HG03135 (cell line): ENCODE measurements at regions not wholly inside any gene's neighbourhood (a gene's known extent, or its start where the extent isn't known, plus 50 kb on each side); places are given as distances from the start of the nearest gene placed in this dataset.
"Not testable (repeated sequence)": the region's sequence is repeated elsewhere in the genome, so short reads cannot be mapped to it uniquely, and the experiment has no call there.

Source experiments
- ATAC-seq: cut with Tn5 transposase; IDR thresholded peaks from one replicate; pipeline ENCODE4 v1.9.1; 2021; ENCODE audit warnings: mild to moderate bottlenecking, moderate library complexity; ENCODE audit not compliant: unreplicated experiment

DNA sequence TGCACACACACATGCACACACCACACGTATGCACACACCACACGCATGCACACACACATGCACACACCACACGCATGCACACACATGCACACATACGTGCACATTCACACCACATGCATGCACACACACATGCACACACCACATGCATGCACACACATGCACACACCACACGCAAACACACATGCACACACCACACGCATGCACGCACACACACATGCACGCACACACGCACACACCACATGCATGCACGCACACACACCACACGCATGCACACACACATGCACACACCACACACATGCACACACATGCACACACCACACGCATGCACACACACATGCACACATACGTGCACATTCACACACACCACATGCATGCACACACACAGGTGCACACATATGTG, 169.8 kb upstream of the SALL3 start:
- no peak for ATAC-seq

GRCh38 chr18:78810706-78811105, 168.9 kb upstream of the SALL3 start:
- no peak for ATAC-seq

GRCh38 chr18:78812067-78812466, 167.6 kb upstream of the SALL3 start:
- no peak for ATAC-seq

DNA sequence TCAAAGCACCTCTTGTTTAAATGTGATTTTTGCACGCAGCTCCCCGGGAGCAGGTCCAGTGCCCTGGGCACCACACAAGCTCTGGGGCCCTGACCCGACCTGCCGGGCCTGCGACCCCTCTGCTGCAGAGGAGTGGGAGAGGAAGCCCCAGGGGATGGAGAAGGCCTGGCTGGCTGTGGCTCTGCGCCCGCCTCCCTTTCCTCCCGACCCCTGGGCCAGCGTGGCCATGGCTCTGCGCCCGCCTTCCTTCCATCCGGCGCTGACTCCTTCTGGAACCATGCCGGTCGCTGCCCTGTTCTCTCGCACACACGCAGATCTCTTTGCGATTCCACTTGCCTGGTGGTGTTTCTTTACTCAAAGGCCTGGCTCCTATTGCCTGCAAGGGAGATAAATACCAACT, 166.5 kb upstream of the SALL3 start:
- no peak for ATAC-seq

- no peak for ATAC-seq
Observed at GRCh38 chr18:78813936-78814710, 165.5 kb upstream of the SALL3 start.

DNA sequence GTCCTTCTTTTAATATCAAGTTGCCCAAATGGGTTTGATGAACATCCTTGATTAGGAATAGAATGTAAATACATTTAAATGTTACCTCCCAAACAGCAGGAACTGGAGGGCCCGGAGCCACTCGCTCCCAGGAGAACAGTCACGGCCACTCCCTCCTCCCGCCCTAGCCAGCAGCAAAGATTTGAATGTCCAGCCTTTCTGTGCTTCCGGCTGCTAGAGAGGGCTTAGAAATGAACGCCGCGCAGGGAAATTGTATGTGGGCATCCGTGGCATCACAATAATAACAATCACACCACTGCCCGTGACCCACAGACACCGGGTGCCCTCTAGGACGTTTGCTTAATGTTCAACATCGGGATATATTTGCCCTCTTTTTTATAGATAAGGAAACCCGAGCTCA, 164.9 kb upstream of the SALL3 start:
- no peak for ATAC-seq

DNA sequence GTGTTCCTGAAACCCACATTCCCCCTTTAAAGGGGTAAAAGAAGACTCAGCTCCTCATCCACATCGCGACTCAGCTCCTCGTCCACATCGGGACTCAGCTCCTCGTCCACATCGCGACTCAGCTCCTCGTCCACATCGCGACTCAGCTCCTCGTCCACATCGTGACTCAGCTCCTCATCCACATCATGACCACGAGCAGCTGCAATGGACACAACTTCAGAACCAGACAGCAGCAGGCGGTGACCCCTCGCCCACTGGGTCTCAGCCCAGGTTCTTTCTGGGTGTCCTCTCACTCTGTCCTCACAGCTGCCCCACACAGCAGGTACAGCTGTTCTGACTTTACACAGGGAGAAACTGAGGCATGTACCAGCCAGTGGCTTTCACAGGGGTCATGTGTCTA, 163.5 kb upstream of the SALL3 start:
- no peak for ATAC-seq

GRCh38 chr18:78816916-78817315, 162.7 kb upstream of the SALL3 start:
- ATAC-seq = no peak

- ATAC-seq = no peak
Observed at GRCh38 chr18:78818495-78818894, 161.1 kb upstream of the SALL3 start.

DNA sequence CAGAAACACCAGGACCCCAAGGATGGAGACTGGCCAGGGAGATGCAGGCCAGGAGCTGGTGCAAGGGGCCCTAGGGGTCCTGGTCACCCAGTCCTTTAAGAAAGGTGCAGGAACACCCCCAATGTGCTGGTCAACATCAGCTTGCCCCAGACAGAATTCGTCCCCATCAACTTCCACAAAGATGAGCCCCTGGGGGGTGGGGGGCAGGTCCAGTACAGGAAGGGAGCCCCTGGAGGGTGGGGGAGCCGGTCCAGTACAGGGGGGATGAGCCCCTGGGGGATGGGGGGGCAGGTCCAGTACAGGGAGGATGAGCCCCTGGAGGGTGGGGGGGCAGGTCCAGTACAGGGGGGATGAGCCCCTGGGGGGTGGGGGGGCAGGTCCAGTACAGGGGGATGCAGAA, 160.7 kb upstream of the SALL3 start:
- no peak for ATAC-seq

- ATAC-seq = no peak
Observed at GRCh38 chr18:78820161-78820834, 159.3 kb upstream of the SALL3 start.

GRCh38 chr18:78821396-78821795, 158.2 kb upstream of the SALL3 start:
- ATAC-seq = no peak

GRCh38 chr18:78822171-78822948, 157.3 kb upstream of the SALL3 start:
- no peak for ATAC-seq

DNA sequence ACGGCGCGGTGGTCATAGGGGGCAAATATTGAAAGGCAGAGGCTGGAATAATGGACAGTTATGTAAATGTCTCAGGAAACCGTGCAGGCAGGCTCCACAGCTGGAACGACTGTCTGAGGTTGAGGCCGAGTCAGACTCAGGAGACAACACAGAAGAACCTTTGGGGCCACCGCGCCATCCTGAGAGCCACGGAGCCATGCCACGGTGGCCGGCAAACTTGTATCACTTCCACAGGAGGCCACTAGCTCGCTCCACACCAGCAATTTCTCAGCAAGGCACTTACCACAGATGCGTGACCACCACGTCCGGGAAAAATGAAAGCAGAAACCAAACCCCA, 156.7 kb upstream of the SALL3 start:
- no peak for ATAC-seq

DNA sequence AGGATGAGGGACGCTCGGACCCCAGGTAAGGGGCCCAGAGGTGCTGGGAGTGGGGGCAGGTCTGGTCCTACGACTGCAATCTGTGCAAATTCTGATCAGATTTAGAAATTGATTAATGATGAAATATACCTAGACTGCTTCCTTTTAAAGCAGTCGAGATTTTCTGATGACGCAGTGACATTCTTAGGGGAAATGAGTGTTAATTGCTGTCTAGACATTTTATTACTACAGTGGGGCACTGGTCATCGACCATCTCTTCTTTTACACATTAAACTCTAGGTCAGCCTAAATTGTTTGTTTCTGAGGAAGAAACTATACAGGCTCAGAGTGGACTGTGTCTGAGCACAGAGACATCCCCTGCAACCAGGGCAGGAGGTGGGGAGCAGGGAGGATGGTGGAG, 154.4 kb upstream of the SALL3 start:
- ATAC-seq = no peak

DNA sequence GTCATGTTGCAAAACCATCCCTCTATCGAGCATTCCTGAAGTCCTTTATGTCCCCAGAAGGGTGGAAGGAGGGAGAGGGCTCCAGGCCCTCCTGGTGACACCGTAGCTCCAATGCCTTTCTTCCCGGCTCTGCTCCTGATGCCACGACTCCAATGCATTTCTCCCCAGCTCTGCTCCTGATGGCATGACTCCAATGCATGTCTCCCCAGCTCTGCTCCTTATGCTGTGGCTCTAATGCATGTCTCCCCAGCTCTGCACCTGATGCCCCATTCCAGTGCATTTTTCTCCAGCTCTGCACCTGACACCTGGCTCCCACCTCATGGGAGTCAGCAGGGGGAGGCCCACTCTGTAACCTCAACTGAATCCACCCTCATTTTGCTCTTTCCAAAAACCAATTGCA, 153.0 kb upstream of the SALL3 start:
- no peak for ATAC-seq

- ATAC-seq = no peak
Observed at GRCh38 chr18:78827141-78827540, 152.5 kb upstream of the SALL3 start.

DNA sequence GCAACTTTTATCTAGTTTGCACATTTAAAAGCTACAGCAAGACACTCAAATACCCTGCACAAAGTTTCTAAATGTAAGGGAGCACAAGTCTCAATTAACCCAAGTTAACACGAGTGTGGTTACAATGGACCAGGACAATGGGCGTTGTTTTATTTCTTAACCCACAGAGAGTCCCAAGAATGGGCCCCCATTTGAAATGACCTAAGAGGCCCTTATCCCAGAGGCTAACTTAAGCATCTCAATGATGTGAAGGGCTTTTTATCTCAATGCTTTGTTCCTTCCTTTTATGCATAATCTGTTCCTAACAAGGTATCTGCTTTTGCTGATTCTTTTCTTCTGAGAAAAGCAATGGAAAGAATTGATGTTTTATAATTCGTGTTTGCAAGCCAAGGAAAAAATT, 151.5 kb upstream of the SALL3 start:
- ATAC-seq = no peak

- not testable (repeated sequence) for ATAC-seq
Observed at GRCh38 chr18:78829026-78829425, 150.6 kb upstream of the SALL3 start.

DNA sequence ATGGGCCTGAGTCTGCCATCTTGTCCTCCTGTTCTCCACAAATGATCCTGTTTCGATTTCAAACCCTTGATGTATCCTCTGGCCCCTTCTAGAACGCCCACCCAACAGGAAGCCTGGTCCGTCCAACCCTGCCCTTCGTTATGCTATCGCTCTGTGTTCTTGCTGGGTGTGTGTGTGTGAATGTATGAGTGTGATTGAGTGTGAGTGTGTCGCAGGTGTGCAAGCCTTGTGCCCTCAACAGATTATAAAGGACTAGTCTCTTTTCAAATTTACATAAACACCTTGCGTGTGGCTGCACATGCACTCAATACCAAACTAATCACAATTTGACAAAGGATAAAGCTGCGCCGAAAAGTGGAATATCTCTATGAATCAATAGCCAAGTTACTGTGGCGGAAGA, 149.5 kb upstream of the SALL3 start:
- ATAC-seq = no peak

DNA sequence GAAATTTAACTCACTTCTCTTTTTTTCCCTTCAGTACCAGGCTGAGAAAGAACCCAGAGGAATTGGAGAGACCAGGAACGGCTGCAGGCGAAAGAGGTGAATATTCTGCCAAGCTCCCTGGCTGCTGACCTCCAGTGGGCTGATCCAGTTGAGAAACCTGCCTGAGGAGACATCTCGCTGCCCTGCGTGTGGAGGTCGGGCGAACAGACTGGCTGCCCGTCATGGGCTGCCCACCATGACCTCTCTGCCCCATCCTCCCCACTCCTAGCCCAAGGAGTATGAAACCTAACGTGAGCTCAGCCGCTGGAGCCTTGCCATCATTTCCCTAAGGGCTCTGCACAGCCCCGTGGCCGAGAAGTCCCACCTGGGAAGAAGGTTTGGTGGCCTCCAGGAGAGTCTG, 148.8 kb upstream of the SALL3 start:
- ATAC-seq = no peak

- ATAC-seq = no peak
Observed at GRCh38 chr18:78831603-78832002, 148.0 kb upstream of the SALL3 start.
